ENCODE measurements at regions not wholly inside any gene's neighbourhood (a gene's known extent, or its start where the extent isn't known, plus 50 kb on each side); places are given as distances from the start of the nearest gene placed in this dataset.
"Not testable (repeated sequence)": the region's sequence is repeated elsewhere in the genome, so short reads cannot be mapped to it uniquely, and the experiment has no call there.

- DNase-seq (ENCODE audit: low spot score), result no peak
Observed at GRCh38 chr9:84054341-84055010, 73.9 kb downstream of the RMI1 start.

- DNase-seq (ENCODE audit: low spot score), result no peak
Observed at GRCh38 chr9:84057662-84058061, 77.1 kb downstream of the RMI1 start.

- no peak for DNase-seq (ENCODE audit: low spot score)
Observed at GRCh38 chr9:84059936-84060335, 79.3 kb downstream of the RMI1 start.

GRCh38 chr9:84061613-84062193 is 81.1 kb downstream of the RMI1 start:
- DNase-seq (ENCODE audit: low spot score), result no peak

- no peak for DNase-seq (ENCODE audit: low spot score)
Observed at GRCh38 chr9:84062538-84062937, 81.9 kb downstream of the RMI1 start.

- DNase-seq (ENCODE audit: low spot score), result no peak
Observed at GRCh38 chr9:84067821-84068220, 87.2 kb downstream of the RMI1 start.

GRCh38 chr9:84068872-84069271 is 88.3 kb downstream of the RMI1 start:
- no peak for DNase-seq (ENCODE audit: low spot score)

- no peak for DNase-seq (ENCODE audit: low spot score)
Observed at GRCh38 chr9:84070590-84070989, 90.0 kb downstream of the RMI1 start.

- DNase-seq (ENCODE audit: low spot score), result no peak
Observed at GRCh38 chr9:84072621-84073180, 92.1 kb downstream of the RMI1 start.

- DNase-seq (ENCODE audit: low spot score), result no peak
Observed at GRCh38 chr9:84075004-84075403, 94.4 kb downstream of the RMI1 start.

- DNase-seq (ENCODE audit: low spot score), result no peak
Observed at GRCh38 chr9:84076384-84076783, 95.8 kb downstream of the RMI1 start.

- not testable (repeated sequence) for DNase-seq (ENCODE audit: low spot score)
Observed at GRCh38 chr9:84077816-84078215, 97.2 kb downstream of the RMI1 start.

- DNase-seq (ENCODE audit: low spot score), result no peak
Observed at GRCh38 chr9:84079994-84080393, 99.4 kb downstream of the RMI1 start.

- DNase-seq (ENCODE audit: low spot score), result no peak
Observed at GRCh38 chr9:84101964-84102632, 121.5 kb downstream of the RMI1 start.

GRCh38 chr9:84103651-84104377 is 123.2 kb downstream of the RMI1 start:
- no peak for DNase-seq (ENCODE audit: low spot score)

GRCh38 chr9:84107081-84107480 is 126.5 kb downstream of the RMI1 start:
- no peak for DNase-seq (ENCODE audit: low spot score)

- DNase-seq (ENCODE audit: low spot score), result no peak
Observed at GRCh38 chr9:84107995-84108394, 127.4 kb downstream of the RMI1 start.

- no peak for DNase-seq (ENCODE audit: low spot score)
Observed at GRCh38 chr9:84111726-84112125, 131.1 kb downstream of the RMI1 start.

GRCh38 chr9:84121991-84122523 is 141.5 kb downstream of the RMI1 start:
- peak; percentile 82 for DNase-seq (ENCODE audit: low spot score)

- no peak for DNase-seq (ENCODE audit: low spot score)
Observed at GRCh38 chr9:84122572-84122971, 142.0 kb downstream of the RMI1 start.

GRCh38 chr9:84123648-84124406 is 143.2 kb downstream of the RMI1 start:
- DNase-seq (ENCODE audit: low spot score), result no peak

Data from H4 (cell line).